Activated T-cell treated with anti-CD3 and anti-CD28 coated beads, Interleukin-2, amount 50 U/mL, for 48 hours (primary cell): ENCODE measurements at regions not wholly inside any gene's neighbourhood (a gene's known extent, or its start where the extent isn't known, plus 50 kb on each side); places are given as distances from the start of the nearest gene placed in this dataset.
"Not testable (repeated sequence)": the region's sequence is repeated elsewhere in the genome, so short reads cannot be mapped to it uniquely, and the experiment has no call there.

Source experiments
- DNase-seq, 2 experiments: peaks; one replicate each; pipeline ENCODE4 v3.0.0-alpha.2; 2020

DNA sequence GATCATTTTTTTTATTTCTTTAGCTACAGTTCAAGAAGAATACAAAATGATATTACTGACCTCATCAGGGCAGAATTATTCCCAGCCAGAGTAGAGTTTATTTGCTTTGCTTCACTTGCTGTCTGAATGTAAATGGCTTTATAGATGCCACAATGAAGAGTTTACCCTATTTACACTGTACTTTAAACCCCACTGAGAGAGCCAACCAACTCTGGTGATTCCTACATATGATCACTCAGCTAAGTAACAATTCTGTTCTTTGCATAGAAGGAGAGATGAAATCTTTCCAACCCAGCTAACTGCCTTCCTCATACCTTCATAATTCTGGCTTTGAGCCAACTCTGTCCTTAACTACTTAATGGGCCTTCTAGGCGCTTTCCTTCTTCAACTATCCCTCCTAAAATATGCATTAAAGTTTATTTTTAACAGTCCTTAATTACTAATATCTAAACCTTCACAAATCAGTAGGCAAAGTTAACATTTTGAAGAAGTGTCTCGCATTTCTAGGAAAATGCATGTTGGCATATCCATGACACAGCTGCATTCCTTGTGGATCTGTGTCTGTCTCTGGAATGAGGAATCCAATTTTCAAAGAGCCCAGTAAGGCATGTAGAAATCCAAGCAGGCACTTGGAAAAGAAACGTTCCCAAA is 284.8 kb upstream of the GRAMD2B start:
- no peak for DNase-seq

DNA sequence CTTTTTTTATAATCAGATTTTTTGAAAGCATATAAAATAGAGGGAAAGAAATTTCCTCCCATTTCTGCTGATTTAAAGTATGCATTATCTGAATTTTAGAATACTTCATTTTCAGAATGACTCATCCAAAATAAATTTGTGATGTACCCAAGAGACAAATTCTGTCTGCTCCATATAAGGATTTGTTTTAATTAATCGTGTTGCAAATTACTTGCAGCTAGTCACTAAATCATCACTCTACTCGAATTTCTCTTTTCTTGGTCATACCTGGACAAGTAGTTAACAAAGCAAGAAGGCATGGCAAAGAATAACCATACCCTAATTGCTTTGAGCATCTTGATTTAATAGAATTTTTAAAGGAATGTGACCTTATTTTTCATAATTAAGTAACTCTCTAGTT is 284.1 kb upstream of the GRAMD2B start:
- DNase-seq = no peak

DNA sequence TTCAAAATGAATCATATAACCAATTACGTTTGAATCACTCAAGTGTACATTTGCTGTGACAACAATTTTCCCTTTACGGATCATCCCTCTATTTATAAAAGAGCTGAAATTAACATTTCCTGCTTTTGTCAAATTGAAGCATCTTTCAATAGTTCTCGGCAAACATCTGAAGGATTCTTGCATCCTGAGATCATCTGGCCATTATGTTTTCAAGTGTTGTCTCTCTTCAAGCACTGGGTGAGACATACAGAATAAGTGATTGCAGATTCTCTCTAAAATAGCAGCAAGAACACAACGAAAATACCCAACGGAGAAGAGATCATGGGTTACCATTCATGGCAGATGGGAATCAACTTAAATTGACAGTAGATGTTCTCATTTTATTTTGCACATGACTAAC is 283.4 kb upstream of the GRAMD2B start:
- DNase-seq = no peak

DNA sequence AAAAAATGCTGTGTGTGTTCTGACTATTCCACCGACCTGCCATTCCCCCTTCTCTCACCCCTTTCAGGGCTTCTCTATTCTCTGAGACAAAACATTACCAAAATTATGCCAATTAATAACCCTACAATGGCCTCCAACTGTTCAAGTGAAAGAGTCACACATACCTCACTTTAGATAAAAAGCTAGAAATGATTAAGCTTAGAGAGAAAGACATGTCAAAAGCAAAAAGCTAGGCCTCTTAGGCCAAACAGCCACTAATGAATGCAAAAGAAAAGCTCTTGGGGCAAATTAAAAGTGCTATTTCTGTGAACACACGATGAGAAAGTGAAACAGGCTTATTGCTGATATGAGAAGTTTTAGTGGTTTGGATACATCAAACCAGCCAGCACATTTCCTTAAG is 279.6 kb upstream of the GRAMD2B start:
- no peak for DNase-seq

DNA sequence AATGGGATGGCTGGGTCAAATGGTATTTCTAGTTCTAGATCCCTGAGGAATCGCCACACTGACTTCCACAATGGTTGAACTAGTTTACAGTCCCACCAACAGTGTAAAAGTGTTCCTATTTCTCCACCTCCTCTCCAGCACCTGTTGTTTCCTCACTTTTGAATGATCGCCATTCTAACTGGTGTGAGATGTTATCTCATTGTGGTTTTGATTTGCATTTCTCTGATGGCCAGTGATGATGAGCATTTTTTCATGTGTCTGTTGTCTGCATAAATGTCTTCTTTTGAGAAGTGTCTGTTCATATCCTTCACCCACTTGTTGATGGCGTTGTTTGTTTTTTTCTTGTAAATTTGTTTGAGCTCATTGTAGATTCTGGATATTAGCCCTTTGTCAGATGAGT is 272.9 kb upstream of the GRAMD2B start:
- not testable (repeated sequence) for DNase-seq

DNA sequence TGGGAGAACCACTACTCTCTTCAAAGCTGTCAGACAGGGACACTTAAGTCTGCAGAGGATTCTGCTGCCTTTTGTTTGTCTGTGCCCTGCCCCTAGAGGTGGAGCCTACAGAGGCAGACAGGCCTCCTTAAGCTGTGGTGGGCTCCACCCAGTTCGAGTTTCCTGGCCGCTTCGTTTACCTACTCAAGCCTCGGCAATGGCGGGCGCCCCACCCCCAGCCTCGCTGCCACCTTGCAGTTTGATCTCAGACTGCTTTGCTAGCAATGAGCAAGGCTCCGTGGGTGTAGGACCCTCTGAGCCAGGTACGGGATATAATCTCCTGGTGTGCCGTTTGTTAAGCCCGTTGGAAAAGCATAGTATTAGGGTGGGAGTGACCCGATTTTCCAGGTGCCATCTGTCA is 267.9 kb upstream of the GRAMD2B start:
- DNase-seq = not testable (repeated sequence)

DNA sequence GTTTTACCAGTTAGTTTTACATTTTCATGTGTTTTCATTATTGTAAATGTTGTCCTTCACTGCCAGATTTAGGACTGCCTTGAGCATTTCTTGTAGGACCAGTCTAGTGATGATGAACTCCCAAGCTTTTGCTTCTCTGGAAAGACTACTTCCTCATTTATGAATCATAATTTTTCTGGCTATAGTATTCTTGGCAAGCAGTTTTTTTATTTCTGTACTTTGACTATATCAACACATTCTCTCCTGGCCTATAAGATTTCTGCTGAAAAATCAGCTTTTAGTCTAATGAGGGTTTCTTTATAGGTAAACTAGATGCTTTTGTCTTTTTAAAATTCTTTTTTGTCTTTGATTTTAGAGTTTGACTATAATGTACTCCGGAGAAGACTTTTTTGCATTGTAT is 256.8 kb upstream of the GRAMD2B start:
- DNase-seq = no peak

DNA sequence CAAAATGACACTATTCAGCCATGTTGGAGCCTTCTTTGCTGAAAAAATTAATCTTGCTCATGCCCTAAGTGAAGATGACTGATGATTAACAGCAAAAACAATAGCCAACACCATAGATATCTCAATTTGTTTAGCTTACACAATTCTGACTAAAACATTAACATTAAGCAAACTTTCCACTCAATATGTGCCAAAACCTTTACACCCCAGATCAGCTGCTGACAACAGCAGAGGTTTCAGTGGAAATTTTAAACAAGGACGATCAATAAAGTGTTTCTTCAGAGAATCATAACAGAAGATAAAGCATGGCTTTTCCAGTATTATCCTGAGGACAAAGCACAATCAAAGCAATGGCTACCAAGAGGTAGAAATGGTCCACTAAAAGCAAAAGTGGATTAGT is 254.4 kb upstream of the GRAMD2B start:
- DNase-seq = no peak

DNA sequence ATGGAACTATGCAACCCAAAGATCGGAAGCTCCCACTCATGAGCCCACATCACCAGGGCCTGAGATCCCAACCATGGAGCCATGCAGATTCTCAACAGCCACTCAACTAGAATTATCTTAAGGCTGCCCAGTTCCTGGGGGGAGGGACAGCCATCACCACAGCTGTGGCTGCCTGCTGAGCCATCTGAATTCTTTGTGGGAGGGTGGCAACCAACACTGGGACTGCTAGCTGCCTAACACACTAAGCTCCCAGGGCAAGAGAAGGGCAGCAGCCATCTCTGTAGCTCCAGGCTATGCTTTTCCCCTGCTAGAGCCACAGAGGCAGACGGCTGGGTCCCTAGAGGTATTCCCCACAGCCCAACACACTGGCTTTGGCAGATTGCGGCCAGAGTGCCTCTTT is 251.3 kb upstream of the GRAMD2B start:
- no peak for DNase-seq

DNA sequence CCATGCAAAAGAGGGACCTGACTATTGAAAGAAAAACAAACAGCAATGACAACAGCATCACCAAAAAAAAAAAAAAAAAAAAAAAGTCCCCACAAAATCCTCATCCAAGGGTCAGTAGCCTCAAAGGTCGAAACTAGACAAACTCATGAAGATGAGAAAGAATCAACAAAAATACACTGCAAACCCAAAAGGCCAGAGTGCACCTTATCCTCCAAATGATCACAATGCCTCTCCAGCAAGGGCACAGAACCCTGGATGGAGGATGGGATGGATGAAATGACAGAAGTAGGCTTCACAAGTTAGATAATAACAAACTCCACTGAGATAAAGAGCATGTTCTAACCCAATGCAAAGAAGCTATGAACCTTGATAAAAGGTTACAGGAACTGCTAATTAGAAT is 250.4 kb upstream of the GRAMD2B start:
- no peak for DNase-seq

DNA sequence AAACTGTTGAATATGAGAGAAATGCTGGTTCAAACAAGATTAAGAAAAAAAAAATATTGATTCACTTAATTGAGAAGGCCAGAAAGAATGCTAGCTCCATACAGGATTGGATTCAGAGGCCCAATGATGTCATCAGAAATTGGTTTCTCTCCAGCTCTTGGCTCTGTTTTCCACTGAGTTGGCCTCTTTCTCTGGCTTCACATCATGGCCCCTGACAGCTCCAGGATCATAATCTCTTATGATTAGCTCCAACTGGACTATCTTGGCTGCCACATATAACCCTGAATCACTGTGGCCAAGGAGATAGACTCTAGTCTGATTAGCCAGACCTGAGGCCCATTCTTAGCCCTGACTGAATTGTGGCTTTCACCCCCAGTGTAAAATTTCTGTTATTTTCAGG is 244.7 kb upstream of the GRAMD2B start:
- DNase-seq = no peak

DNA sequence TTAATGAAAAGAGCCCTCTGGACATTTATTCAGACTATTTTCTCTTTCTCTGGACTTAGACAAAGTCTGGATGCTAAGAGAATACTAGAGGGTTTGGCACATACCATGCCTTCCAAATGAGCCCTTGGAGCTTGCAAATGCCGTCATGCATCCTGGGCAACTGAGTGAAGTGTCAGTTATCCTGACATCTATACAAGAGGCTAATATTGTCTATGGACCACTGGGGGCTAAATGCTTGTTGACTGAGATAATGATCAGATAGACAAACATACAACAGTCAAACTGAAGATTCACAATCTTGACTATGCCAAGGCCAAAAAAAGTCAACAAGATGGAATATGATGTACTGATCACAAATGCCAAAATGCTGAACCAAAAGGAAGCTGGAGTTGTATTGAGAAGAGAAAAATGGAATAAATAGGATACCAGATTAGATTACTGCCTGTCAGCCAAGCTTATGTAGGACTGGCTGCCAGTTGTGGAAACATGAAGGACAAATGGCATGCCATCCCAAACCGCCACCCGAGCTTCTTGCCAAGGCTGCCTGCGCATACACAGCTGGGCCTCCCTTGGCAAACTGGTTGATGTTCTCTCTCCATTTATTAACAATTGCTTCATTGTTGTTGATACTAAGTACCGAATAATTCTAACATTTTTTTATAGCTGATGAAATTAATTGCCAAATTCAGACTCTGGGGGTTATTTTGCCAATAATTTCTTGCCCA is 240.1 kb upstream of the GRAMD2B start:
- no peak for DNase-seq

DNA sequence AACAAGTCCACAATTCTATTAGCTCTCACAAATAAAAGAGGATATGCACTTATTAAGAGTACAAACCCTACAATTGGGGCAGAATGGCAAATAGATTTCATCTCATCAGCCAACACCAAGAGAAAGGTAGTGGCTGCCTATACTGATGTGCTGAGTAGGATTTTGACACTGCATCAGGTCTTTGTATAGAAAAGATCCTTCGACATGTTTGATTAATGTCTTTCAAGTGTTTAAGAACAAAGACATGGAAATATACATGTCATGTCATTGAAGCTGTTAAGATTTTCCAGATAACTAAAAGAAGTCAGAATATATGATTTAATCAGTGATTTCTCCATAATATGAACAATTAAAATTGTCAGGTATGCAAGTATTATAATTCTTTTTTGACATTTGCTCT is 238.7 kb upstream of the GRAMD2B start:
- DNase-seq = no peak

DNA sequence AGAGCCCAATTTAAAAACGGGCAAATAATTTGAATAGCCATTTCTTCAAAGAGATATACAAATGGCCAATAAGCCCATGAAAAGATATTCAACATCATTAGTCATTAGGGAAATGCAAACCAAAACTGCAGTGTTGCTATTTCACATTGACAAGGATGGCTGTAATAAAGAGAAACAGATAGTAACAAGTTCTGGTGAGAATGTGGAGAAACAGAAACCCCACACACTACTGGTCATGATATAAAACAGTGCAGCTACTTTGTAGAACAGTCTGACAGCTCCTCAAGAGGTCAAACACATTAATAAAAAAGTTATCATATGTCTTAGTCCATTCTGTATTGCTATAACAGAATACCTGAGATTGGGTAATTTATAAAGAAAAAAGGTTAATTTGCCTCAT is 237.0 kb upstream of the GRAMD2B start:
- no peak for DNase-seq

DNA sequence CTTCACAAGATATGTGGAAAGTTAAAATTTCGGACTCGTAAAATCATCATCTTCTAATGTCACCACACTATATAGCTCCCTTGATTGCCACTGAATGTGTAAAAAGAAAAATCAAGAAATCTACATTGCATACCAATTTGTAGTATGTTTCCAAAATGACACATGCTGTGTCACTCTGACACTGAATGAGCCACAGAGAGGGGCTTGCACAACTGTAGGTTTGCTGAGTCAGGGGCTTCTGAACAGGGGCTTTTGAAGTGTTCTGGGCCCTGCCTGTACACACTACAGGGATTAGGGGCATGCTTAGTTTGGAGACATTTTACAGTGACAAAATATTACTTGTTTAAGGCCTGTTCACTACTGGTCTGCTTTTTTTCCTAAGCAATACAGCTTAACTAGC is 234.4 kb upstream of the GRAMD2B start:
- no peak for DNase-seq

DNA sequence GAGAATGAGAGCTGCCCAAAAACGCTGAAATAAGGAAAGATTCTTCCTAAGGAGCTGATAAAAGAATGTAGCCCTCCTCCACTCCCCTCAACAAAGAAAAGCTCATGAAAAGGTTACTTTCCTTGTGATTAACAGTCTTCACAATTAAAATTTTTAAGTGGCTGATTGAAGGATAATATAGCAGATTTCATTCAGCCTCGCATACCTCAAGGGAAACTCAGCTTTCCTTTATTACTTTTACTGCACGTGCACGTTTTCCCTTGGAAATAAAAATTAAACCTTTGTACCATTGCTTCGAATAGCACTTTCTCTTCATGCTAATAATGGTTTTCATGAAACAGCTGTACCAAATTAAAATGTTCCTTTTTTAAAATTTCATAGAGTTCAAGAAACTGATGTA is 234.0 kb upstream of the GRAMD2B start:
- no peak for DNase-seq

DNA sequence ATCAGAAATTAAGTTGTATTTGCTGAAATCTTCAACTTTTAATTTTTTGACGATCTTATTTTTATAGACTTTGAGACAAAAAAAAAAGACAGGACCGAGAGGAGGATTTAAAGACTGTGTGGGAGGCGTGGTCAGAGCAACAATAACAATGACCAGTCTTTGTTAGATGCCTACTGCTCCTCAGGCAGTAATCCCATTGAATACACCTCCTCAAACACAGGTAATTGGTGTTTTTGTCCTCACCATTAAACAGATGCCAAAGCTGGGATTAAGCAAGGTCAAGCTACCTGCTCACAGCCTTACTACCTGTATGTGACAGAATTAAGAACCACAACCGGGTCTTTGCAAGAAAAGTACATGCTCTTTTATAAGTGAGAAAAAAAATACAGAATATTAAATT is 233.3 kb upstream of the GRAMD2B start:
- no peak for DNase-seq

DNA sequence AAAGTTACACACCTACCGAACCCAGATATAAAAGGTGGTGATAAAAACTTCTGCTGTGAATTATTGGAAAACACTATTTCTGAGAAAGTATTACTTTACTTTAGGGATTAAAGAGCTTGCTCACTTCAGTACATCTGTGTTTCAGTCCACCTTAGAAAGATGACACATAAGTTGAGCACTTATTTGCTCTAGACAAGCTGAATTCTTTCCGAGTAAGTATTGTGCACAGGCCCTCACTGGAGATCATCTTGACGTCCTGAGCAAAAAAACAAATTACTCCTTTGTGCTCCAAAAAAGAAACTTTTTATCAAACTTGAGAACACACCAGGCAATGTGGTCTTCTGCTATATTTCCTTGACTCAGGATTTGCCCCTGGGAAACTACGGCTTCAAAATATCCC is 231.0 kb upstream of the GRAMD2B start:
- DNase-seq = no peak

DNA sequence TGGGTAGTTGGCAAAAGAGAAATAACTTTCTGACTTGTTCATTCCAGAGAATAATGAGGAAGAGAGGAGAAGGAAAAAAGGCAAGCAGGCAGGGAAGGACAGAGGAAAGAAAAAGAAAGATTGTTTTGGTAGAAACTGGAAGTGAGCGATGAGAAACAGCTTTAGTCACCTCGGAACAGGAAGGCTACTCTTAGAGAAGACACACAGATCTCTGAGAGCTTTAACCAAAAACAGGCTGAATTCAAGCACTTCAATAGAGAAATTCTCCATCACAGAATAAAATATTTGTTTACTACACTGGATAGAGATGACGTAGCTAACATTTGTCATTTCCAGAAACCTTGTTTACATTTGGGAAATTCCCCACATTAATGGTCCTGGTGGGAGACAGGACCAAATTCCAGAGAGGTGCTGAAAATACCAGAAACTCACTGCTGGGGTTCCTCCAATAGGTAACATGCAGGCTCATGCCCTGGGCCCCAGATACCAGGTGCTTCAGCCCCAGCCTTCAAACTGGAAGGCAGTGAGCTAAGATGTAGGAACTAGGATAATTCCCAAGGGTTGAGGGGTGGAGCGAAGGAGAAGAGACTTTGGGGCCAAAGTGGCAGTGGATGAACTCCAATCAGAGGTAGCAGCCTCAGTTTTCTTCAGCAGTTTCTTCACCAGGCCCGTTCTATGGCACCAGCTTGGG is 227.7 kb upstream of the GRAMD2B start:
- DNase-seq = no peak

DNA sequence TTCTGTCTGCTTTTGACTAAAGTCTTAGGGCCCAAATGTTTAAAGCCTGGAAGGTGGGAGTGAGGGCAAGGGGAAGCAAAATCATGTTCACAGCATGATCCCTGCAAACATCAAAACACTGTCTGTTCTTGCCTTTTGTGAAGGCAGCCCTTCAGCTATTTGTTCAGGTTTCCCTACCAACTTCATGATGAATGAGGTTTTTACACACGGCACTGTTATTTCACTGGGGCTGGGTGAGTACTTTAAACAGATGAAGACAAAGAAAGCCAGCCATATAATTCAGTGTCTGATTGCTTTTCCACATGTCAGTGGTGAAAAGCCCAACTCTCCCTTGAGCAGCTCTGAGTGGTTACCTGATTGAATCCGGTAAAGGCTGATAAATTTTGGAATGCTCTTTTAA is 224.7 kb upstream of the GRAMD2B start:
- no peak for DNase-seq

DNA sequence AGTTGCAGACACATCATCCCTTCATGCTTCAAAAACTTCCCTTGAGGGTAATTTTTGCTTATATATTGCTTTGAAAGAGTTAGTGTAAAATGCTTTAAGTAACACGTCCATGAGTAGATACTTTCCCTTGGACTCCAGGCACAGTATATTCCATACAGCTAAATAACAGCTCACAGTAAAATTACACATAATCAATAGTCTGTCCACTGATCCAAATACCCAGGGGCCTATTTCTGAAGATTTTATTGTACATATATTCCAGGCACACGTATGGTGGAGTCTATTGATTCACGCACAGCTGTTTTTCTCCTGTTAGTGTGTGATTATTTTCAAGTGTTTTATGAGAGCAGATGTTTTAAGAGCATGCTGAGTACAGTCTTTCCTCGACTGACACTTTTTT is 223.7 kb upstream of the GRAMD2B start:
- DNase-seq = no peak

DNA sequence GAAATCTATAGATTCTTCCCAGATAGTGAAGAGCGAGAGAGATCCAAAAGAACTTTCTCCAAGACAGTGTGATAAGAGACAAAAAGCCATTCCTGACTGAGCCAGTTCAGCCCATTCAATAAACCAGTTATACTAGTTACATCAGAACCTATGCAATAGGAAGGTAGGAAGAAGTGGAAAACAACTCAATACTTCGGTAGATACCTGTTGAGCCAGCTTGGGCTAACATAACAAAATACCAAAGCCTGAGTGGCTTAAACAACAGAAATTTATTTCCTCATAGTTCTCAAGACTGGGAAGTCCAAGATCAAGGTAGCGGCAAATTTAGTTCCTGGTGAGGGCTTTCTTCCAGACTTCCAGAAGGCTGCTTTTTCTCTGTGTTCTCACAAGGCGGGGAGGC is 214.5 kb upstream of the GRAMD2B start:
- no peak for DNase-seq

DNA sequence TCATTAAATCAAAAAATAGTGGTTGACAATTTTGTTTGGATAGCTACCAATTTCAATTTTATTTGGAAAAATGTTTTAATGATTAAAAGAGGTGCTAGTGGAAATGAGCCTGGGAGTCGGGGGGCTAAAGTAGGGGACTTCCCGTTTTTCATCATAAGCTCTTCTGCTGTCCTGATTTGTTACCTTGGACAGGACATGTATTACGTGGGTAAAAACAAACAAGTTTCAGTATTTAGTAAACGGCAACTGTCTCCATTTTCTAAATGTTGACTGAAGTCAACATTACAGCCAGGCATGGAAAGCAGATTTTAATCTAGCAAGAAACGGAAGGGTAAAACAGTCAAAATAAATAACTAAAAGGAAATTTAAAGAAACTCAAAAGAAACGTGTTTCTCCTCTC is 212.3 kb upstream of the GRAMD2B start:
- DNase-seq = no peak

DNA sequence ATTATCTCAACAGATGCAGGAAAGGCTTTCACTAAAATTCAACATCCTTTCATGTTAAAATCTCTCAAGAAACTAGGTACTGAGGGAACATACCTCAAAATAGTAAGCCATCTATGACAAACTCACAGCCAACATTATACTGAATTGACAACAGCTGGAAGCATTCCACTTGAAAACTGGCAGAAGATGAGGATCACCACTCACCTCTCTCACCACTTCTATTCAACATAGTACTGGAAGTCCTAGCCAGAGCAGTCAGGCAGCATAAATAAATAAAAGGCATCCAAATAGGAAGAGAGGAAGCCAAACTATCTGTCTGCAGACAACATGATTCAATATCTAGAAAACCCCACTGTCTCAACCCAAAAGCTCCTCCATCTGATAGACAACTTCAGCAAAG is 203.6 kb upstream of the GRAMD2B start:
- DNase-seq = no peak

DNA sequence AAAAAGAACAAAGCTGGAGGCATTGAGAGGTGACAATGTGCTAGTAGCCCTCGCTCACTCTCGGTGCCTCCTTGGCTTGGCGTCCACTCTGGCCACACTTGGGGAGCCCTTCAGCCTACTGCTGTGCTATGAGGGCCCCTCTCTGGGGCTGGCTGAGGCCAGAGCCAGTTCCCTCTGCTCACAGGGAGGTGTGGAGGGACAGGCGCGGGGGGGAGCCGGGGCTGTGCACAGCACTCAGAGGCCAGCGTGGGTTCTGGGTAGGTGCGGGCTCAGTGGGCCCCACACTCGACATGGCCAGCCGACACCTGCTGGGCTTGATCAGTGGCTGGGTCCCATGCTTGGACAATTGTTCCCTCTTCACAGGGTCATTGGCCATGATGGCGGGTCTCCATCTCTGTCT is 202.5 kb upstream of the GRAMD2B start:
- no peak for DNase-seq
